Activated T-cell treated with anti-CD3 and anti-CD28 coated beads for 1 hour (primary cell): ENCODE measurements at regions not wholly inside any gene's neighbourhood (a gene's known extent, or its start where the extent isn't known, plus 50 kb on each side); places are given as distances from the start of the nearest gene placed in this dataset.
"Not testable (repeated sequence)": the region's sequence is repeated elsewhere in the genome, so short reads cannot be mapped to it uniquely, and the experiment has no call there.

Experiments used
- DNase-seq: peaks from one replicate; pipeline ENCODE4 v3.0.0-alpha.2; 2020; ENCODE audit warnings: low read depth

DNA sequence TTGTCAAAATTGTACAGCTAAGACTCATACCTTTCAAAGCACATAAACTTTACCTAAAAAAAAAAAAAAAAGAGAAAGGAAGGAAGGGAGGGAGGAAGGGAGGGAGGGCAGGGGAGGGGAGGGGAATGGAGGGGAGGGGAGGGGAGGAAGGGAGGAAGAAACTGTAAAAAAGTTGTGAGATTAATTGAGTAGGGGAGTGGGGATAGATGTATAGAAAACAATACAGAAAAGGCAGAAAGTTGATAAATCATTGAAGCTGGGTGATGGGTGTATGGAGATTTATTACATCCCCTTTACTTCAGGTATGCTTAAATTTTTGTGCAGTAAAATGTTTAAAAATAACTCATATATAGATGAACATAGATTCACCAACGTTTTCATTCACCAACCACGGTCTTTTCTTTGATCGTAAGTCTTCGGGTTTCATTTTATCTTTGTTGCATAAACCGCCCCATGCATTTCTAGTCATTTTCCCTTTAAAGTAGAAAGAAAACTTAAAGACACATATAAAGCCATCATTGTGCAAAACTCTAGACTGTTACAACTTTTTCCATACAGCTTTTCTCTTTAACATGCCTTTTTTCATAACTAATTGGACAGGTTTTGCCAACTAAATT is 191.2 kb upstream of the KRR1 start:
- DNase-seq = no peak

DNA sequence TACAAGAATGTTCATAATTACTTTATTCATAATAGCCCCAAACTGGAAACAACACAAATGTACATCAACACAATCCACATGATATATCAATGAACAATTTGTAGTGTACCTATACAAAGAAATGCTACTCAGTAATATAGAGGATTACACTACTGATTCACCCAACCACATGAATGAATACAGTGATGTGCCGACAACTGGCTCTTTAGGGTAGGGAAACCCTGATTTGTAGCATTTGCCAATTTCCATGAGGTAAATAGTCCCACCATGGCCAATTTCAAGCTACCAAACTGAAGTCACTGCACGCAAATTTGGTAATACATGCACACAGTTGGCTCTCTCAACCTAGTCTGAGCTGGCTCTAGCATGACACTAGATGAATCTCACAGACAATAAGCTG is 190.4 kb upstream of the KRR1 start:
- no peak for DNase-seq

DNA sequence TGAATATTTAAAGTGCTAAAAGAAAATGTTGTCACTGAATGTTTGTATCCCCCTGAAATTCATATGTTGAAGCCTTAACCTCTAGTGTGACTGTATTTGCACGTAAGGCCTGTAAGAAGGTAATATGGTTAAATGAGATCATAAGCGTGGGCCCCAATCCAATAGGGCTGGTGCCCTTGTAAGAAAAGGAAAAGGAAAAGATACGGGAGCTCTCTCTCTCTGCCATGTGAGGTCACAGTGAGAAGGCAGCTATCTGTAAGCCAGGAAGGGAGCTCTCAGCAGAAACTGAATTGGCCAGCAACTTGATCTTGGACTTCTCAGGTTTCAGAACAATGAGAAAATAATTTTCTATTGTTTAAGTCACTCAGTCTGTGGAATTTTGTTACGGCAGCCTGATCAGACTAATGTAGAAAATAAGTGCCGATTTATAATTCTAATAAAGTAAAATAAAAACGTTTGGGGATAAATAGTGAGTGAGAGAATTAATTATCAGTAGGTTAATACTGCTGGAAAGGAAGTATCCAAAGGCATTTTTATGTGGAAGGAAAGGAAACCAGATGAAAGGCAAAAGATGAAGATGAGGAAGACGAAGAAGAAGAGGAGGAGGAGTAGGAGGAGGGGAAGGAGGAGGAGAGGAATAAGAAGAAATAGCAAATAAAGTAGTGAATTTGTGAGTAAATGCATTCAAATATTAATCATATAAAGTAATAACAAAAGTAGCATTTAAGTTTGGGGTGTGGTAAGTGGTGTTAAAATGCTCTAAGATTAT is 188.5 kb upstream of the KRR1 start:
- no peak for DNase-seq

DNA sequence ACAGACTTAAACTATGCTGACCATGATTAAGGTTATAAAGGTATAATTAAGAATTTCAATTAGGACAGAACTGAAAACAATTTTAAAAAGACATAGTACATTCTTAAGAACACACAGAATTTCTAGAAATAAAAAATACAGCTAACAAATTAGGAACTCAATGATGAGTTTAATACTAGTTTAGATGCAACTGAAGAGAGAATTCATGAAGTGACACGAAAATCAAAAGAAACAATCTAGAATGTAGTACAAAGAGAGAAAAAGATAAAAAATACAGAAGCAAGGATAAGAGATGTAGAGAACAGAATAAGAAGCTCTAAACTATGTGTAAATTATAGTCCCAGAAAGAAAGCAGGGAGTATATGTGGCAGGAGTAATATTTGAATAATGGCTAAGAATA is 187.8 kb upstream of the KRR1 start:
- no peak for DNase-seq

DNA sequence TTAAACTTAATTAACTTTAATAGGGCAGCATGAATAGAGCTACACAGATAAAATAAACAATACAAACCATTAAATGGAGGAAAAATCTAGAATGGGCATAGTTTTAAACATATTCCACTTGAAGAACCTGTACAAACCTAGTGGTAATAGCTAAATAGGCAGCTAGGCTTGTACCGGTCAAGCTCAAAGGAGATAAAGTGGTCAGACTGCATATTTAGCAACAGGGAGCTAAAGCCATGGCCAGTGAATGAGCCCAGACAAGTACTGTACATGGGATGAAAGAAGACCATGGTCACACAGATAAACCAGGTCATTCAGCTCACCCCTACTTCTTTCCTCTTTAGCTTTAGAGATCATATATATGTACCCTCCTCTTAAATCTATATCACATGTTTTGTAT is 186.6 kb upstream of the KRR1 start:
- no peak for DNase-seq

DNA sequence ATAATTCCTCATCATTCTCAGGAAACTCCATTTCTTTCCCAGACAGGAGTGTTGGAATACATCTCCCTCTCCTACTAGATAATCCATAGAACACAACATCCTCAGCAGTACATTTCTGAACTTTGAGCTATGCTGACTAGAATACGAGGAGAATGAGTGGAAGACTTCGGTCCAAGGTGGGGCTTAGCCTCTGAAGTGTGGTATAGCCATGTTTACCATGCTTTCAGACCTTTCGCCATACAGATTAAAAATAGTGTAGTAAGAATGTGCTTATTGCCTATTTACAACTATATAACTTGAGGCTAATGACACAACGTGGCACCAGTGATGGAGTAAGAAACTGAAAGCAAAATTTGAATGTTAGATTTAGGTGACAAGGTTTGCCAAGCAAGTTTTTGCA is 184.5 kb upstream of the KRR1 start:
- no peak for DNase-seq

DNA sequence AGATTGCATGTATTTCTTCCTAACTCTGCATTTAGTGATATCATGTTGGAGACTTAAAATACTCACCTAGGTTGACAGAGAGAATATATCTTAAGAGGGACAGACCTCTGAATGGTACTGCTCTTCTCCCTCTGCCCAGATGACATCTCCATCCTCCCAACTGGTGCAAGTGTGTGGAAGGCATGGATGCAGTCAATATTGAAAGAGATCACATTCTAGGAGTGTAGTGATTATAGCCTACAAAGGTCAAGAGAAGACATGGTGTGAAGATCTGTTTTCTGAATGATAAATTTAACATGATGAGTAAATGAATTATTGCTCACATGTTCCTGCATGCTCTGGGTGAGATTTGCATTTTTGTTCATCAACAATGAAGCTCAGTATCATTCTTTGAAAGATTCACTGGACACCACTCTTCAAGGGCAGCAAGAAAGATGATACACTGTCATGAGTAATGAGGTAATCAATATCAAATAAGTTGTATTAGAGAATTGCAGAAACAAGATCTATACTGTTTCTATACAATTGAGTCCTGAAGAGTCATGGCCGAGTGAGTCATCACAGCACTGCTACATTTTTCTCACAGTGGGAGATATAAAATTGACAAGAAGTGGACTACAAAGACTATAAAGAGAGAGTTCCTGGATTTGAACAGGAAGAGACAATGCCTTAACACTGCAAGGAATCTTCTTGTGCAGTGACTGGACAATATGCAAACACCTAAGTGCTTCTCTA is 183.3 kb upstream of the KRR1 start:
- no peak for DNase-seq

DNA sequence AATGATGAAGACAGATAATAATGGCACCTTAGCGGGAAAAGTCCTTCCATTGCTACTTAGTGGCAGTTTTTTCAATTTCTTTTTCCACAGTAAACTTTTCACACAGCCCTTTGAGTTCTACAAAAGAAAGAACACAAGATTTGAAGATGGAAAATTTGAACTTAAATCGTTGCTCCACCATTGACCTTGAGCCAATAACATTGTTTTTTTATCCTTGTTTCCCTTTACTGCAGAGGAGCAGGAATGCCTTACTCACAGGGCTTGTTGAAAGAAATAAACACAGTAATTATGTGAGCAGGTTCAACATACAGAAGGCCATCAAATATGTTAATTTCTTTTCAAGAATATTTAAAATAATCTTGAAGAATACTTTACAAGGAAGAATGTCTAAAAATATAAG is 181.5 kb upstream of the KRR1 start:
- no peak for DNase-seq

DNA sequence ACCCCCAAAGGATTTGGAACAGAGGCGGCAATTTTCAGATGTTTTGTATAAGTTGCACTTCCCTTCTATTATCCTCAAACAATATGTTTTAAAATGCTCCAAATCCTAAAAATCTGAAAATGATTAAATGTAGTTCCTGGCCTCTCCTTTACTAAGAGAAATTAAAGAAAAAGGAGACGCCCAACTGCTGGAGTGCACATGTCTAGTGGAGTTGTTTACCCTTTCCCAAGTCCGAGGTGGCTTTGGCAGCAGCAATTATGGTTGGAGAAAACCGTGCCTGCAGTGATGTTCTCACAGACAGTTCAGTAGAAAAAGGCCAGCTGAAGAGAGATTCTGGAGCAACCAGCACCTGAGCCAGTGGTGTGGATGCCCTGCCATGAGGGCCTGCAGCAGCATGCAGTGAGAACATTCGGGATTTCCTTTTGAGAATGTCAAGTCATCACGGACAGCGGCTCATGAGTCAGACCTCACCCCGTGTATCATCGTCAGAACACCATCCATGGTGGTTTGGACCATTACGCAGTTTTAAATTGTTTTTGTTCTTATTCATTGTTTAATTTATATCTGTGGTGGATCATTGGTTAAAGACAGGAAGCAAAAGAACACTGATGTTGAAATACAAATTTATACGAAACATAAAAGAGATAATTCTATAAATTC is 179.0 kb upstream of the KRR1 start:
- DNase-seq = no peak

DNA sequence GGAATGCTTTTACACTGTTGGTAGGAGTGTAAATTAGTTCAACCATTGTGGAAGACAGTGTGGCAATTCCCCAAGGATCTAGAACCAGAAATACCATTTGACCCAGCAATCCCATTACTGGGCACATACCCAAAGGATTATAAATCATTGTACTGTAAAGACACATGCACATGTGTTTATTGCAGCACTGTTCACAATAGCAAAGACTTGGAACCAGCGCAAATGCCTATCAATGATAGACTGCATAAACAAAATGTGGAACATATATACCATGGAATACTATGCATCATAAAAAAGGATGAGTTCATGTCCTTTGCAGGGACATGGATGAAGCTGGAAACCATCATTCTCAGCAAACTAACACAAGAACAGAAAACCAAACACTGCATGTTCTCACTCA is 174.8 kb upstream of the KRR1 start:
- DNase-seq = not testable (repeated sequence)

DNA sequence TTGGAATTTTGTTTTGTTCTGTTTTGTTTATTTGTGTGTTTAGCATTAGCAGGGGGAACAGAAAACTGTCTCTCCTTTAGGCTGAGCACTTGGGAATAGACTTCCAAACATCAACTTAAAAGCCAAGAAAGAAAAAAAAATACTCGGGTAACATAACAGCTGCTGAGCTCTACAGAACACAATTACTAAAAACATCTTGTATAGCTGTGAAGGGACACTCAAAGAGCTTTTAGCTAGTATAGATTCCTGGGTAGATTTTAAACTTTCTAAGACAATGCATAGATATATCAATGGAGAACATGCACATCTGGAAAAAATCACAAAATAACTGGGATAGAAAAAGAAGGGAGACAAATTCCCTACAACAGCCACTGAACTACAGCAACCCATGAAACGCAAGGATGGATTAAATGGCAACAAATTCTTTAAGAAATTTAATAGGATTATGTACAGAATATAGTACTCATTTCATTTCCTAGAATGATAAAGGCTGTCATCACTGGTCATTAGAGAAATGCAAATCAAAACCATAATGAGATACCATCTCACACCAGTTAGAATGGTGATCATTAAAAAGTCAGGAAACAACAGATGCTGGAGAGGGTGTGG is 174.3 kb upstream of the KRR1 start:
- no peak for DNase-seq

DNA sequence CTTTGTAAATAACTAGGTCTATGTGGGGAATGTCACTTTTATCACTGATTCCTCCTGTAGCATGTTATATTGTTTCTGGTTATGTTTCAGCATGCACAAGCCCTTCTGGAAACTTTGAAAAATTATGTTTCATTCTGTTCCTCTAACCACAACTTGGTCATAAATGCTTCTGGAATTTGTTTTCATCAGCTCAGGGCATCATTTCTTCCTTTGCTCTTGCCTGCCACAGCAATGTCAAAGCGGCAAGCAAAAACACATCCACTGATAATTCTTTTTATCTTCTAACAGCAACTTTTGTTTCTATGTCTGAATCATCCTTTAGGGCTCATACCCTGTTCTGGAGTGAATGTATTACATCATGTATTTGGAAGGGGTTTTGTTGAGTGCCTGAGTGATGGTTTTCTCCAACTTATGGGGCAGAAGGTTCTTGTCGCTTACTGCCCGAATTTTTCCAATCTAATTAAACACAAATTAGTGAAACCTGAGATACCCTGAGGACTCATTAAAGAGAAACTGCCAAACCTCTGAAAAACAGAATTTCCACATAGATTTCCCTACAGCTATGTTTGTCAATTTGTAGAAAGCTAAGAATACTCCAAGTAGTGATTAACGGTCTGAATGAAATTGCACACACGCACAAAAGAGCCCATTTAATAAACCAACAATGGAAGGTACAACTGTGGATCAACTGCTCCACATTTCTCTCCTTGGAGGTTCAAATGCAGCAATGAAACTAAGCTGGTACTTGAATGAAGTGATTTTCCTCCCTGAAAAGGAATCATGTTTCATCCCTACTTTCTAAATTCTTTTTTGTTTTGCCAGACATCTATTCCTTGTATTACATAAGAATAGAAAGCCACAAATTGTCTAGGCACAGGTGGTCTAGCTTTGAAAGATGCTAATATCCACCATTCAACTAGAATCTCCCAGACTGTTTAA is 173.5 kb upstream of the KRR1 start:
- DNase-seq = no peak

DNA sequence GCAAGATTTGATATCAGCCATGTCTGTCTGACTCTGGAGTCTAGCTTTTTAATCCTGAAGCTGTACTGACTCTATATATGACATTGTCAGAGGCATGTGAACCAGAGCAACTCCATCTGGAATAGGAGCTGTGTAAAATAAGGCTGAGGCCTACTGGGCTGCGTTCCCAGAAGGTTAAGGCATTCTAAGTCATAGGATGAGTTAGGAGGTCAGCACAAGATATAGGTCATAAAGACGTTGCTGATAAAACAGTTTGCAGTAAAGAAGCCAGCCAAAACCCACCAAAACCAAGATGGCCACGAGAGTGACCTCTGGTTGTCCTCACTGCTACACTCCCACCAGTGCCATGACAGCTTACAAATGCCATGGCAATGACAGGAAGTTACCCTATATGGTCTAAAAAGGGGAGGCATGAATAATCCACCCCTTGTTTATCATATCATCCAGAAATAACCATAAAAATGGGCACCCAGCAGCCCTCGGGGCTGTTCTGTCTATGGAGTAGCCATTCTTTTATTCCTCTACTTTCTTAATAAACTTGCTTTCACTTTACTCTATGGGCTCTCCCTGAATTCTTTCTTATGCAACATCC is 172.7 kb upstream of the KRR1 start:
- DNase-seq = not testable (repeated sequence)

DNA sequence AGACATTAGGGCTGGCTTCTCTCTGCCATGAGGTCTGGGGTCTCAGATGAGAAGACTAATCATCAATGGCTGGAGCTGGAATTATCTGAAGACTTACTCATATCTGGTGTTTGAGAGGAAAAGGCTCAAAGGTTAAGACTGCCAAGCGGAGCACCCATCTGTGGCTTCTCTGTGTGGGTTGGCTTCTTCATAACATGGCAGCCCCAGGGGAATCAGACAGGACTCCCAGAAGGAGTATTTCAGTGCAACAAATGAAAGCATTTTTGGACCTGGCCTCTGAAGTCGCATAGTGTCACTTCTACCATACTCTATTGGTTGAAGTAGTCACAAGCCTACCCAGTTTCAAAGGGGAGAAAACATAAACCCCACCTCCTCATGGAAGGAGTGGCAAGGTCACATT is 171.8 kb upstream of the KRR1 start:
- no peak for DNase-seq

DNA sequence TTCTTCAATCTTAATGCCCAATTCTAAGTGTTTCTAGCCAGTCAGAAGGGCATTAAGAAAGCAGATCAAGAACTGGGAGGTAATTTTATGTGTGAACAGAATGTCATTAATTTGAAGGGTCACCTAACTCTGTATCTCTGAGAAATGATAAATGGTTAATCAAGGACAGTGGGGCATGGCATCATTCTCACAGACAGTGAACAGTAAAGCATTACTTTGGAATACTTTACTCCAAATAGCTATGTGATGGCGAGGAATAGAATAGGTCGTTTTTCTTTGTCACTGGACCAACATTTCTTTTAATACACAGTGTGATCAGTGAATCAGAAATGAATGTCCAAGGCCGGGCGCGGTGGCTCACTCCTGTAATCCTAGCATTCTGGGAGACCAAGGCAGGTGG is 166.1 kb upstream of the KRR1 start:
- DNase-seq = no peak

DNA sequence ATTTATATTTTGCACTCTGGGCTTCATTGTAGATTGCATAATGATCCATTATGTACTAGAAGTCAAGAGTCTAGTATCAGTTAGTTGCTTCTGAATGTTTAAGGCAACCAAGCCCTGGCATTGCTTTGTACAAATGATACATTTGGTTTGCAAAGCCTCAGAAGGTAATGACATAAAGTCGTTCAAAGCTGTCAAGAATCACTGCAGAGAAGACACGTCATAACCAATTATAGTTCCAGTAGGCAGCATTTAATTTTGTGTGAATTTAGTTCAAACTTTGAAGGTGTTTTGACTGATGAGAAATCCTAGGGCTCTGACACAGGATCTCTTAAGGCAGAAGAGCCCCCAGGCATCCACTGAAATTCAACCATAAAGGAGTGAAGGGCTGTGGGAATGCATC is 163.0 kb upstream of the KRR1 start:
- DNase-seq = no peak

DNA sequence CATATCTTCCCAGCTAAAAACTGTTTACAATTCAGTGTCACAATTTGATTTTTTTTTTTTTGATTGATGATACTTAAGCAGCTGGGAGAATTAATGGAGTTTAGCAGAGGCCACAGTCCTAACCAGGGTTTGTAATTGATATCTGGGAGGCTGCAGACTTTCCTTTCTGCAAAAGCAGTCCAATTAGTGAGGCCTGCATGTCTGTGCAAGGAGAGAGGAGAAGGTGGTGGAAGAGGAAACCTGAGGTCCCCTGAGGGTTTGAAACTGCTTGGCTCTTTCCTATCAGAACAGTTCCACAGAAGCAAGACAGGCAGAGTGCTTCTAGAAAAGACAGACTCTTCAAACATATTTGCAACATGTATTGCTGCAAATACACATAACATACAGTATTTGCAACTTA is 160.8 kb upstream of the KRR1 start:
- DNase-seq = no peak

DNA sequence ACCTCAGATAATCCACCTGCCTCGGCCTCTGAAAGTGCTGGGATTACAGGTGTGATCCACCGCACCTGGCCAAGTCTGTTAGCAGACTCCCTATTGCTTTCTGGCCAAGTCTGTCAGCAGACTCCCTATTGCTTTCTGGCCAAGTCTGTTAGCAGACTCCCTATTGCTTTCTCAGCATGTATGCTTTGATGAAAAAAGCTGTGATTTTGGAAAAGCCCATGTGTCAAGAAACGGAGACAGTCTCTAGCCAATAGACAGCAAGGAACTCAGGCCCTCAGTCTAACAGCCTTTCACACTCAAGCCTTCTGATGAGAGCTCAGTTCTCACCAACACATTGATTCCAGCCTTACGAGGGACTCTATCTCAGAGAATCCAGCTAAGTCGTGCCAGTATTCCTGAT is 158.8 kb upstream of the KRR1 start:
- no peak for DNase-seq

DNA sequence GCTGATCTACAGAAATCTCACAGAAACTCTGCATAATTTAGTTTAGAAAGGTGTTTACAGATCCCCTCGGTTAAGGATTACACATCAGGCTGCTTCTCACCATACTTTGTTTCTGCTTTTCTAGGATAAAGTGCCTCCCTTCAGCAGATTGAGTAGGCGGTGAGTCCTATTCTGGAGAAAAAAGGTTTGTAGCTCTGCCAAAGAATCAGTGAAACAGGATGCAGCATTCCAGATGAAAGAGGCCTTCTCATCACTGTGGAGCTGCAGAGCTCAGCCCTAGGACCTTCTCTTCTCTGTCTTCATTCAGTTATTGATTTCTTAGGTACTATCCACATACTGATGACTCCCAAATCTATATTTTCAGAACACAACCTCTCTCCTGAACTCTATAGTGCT is 155.5 kb upstream of the KRR1 start:
- no peak for DNase-seq

DNA sequence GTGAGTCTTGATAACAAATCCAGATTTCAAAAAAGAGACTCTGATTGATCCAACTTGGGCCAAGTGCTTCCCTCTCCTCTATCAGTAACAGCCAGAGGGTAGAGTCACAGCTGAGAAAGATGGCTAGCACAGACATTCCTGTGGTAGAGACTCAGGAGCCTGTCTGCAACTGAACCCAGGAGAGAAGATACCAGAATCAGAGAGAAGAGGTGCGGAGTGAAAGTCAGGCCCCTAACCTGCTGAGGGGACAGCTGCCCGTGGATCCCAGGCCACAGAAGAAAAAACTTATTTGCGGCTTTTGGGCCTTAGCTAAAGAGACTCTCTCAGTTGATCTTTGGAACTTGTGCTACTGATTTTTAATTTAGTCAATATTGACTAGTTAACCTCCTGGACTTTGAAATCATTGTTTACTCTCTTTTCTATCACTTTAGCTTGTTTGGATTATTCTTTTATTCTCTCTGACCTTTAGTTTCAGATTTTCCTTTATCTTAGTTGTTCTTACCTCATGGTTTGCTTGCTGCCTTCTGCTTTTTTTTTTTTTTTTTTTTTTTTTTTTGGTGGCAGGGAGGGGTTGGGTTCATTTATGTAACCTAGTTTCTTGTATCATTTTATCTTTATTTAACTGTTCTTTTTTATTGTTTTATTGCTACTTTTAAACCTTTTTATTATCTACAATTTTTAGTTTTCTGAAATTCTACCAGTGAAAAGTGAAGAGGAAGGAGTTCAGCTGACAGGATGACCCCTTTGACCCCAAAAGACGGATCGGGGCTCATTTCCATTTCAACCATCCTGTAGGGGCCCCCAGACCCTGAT is 154.9 kb upstream of the KRR1 start:
- DNase-seq = no peak
